DND-41 (cell line): ENCODE measurements at regions not wholly inside any gene's neighbourhood (a gene's known extent, or its start where the extent isn't known, plus 50 kb on each side); places are given as distances from the start of the nearest gene placed in this dataset.

Experiments
- ATAC-seq: fragments of 200-7000 bp; cut with Tn5 transposase; 3 replicates; pipeline ENCODE4 v1.9.1; 2021; ENCODE audit warnings: low read depth; ENCODE audit not compliant: insufficient read depth
- DNase-seq: peaks from one replicate; pipeline ENCODE4 v3.0.0-alpha.2; 2020
- H2AFZ ChIP-seq: 2 replicates; pipeline ENCODE4 v1.6.0; 2012; ENCODE audit warnings: low read depth, low read length
- H3K27ac ChIP-seq: 2 replicates; pipeline ENCODE4 v1.5.1; 2012; ENCODE audit warnings: low read length, inconsistent platforms
- H3K27me3 ChIP-seq: fragments of 200-600 bp; sonication (generic); 2 replicates; pipeline ENCODE4 v1.6.0; 2012; ENCODE audit warnings: low read length, mild to moderate bottlenecking, inconsistent platforms; ENCODE audit not compliant: insufficient read depth, poor library complexity
- H3K36me3 ChIP-seq: 2 replicates; pipeline ENCODE4 v1.5.1; 2012; ENCODE audit warnings: low read length, inconsistent platforms; ENCODE audit not compliant: insufficient read depth
- H3K4me1 ChIP-seq: 2 replicates; pipeline ENCODE4 v1.5.1; 2012; ENCODE audit warnings: mild to moderate bottlenecking, low read length; ENCODE audit not compliant: insufficient read depth
- H3K4me2 ChIP-seq: 2 replicates; pipeline ENCODE4 v1.6.0; 2012; ENCODE audit warnings: mild to moderate bottlenecking, moderate library complexity, low read length, inconsistent platforms; ENCODE audit not compliant: insufficient read depth
- H3K4me3 ChIP-seq, 2 experiments: fragments of 200-600 bp in 1 of 2; shearing (Covaris generic) in 1 of 2; 2 replicates each; pipeline ENCODE4 v1.5.1; 2012 to 2016; ENCODE audit warnings: inconsistent platforms in 2 of 2, low read length in 2 of 2, mild to moderate bottlenecking in 2 of 2, low read depth in 1 of 2, moderate library complexity in 1 of 2
- H3K79me2 ChIP-seq: 2 replicates; pipeline ENCODE4 v1.6.0; 2012; ENCODE audit warnings: low read length, inconsistent platforms; ENCODE audit not compliant: insufficient read depth
- H3K9ac ChIP-seq: 2 replicates; pipeline ENCODE4 v1.6.0; 2012; ENCODE audit warnings: low read depth, mild to moderate bottlenecking, inconsistent platforms, low read length, moderate library complexity
- H3K9me3 ChIP-seq: 2 replicates; pipeline ENCODE4 v1.5.1; 2012; ENCODE audit warnings: low read length, moderate library complexity, mild to moderate bottlenecking, inconsistent platforms; ENCODE audit not compliant: insufficient read depth, severe bottlenecking
- H4K20me1 ChIP-seq: 2 replicates; pipeline ENCODE4 v1.6.0; 2012; ENCODE audit warnings: low read length; ENCODE audit not compliant: insufficient read depth
- CTCF ChIP-seq: IDR thresholded peaks from 2 replicates; pipeline ENCODE4 v1.5.1; 2012; ENCODE audit warnings: borderline replicate concordance, low read length, moderate library complexity, mild to moderate bottlenecking; ENCODE audit not compliant: poor library complexity, severe bottlenecking; ENCODE audit errors: extremely low read depth
- EZH2 ChIP-seq: IDR thresholded peaks from 3 replicates; pipeline ENCODE4 v1.6.1; 2012; ENCODE audit warnings: borderline replicate concordance, low read depth, mild to moderate bottlenecking, moderate library complexity, low read length, inconsistent platforms; ENCODE audit not compliant: severe bottlenecking

GRCh38 chr10:130466271-130466997, 330.2 kb downstream of the GLRX3 start:
- DNase-seq (no peak), ATAC-seq (no peak)
- Histone ChIP-seq H3K27ac (no peak overlapping the region), H2AFZ (no peak overlapping the region), H4K20me1 (no peaks in the 10 kb centered on the region), H3K4me2 (no peak overlapping the region), H3K4me3 (no peak overlapping the region), H3K9ac (no peak overlapping the region), H3K9me3 (peaks cover 10% of the 10 kb centered on the region), H3K79me2 (no peaks in the 10 kb centered on the region), H3K4me1 (no peaks in the 10 kb centered on the region), H3K27me3 (no peaks in the 10 kb centered on the region), H3K36me3 (no peaks in the 10 kb centered on the region)
- TF ChIP-seq EZH2: no peak
- no peak for TF ChIP-seq CTCF

GRCh38 chr10:130470286-130470685, 334.1 kb downstream of the GLRX3 start:
- peaks cover 10% of the 10 kb centered on the region for H3K9me3 ChIP-seq
- no peaks in the 10 kb centered on the region for H3K27me3 ChIP-seq
- H3K4me2 ChIP-seq: no peak overlapping the region
- H4K20me1 ChIP-seq: no peaks in the 10 kb centered on the region
- no peak for ATAC-seq
- H2AFZ ChIP-seq: no peak overlapping the region
- H3K79me2 ChIP-seq: no peaks in the 10 kb centered on the region
- no peak for TF ChIP-seq EZH2
- TF ChIP-seq CTCF: no peak
- H3K36me3 ChIP-seq: no peaks in the 10 kb centered on the region
- H3K27ac ChIP-seq: no peak overlapping the region
- no peak for DNase-seq
- H3K4me1 ChIP-seq: no peaks in the 10 kb centered on the region
- H3K9ac ChIP-seq: no peak overlapping the region
- H3K4me3 ChIP-seq: no peak overlapping the region

GRCh38 chr10:130470973-130471372, 334.8 kb downstream of the GLRX3 start:
- no peaks in the 10 kb centered on the region for H3K27me3 ChIP-seq

More at GRCh38 chr10:130470973-130471372, 334.8 kb downstream of the GLRX3 start:
- Histone ChIP-seq H3K27ac (no peak overlapping the region), H3K36me3 (no peaks in the 10 kb centered on the region), H3K9ac (no peak overlapping the region), H3K79me2 (no peaks in the 10 kb centered on the region), H4K20me1 (no peaks in the 10 kb centered on the region), H3K4me1 (no peaks in the 10 kb centered on the region), H2AFZ (no peak overlapping the region), H3K9me3 (peaks cover 10% of the 10 kb centered on the region), H3K4me2 (no peak overlapping the region), H3K4me3 (no peak overlapping the region)
- ATAC-seq (no peak), DNase-seq (no peak)
- TF ChIP-seq CTCF: no peak
- TF ChIP-seq EZH2: no peak
